22Rv1 (cell line): ENCODE measurements at regions not wholly inside any gene's neighbourhood (a gene's known extent, or its start where the extent isn't known, plus 50 kb on each side); places are given as distances from the start of the nearest gene placed in this dataset.

Source experiments
- H3K27ac ChIP-seq: fragments of 450-650 bp; 2 replicates; pipeline ENCODE4 v1.5.1; 2017
- ZFX ChIP-seq: fragments of 450-650 bp; IDR thresholded peaks from 2 replicates; pipeline ENCODE4 v1.6.1; 2017; ENCODE audit warnings: antibody characterized with exemption, borderline replicate concordance
- TF ChIP-seq, protein P1 (sequence below): fragments of 450-650 bp; IDR thresholded peaks from 2 replicates; pipeline ENCODE4 v1.5.1; 2017; ENCODE audit warnings: mild to moderate bottlenecking

DNA sequence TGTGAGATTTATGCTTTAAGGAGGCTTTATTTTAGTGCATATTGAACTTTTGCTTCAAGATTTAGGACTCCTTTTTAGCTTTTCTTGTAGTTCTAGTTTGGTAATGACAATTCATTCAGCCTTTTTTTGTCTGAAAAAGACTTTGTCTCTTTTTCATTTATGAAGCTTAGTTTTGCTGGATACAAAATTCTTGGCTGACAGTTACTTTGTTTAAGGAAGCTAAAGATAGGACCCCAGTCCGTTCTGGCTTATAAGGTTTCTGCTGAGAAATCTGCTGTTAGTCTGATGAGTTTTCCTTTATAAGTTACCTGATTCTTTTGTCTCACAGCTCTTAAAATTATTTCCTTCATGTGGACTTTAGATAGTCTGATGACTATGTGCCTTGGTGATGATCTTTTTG lies 142.8 kb upstream of the B3GAT2 start:
- H3K27ac ChIP-seq = no peak overlapping the region
- TF ChIP-seq ZFX = no peak
- TF ChIP-seq, protein P1, sequence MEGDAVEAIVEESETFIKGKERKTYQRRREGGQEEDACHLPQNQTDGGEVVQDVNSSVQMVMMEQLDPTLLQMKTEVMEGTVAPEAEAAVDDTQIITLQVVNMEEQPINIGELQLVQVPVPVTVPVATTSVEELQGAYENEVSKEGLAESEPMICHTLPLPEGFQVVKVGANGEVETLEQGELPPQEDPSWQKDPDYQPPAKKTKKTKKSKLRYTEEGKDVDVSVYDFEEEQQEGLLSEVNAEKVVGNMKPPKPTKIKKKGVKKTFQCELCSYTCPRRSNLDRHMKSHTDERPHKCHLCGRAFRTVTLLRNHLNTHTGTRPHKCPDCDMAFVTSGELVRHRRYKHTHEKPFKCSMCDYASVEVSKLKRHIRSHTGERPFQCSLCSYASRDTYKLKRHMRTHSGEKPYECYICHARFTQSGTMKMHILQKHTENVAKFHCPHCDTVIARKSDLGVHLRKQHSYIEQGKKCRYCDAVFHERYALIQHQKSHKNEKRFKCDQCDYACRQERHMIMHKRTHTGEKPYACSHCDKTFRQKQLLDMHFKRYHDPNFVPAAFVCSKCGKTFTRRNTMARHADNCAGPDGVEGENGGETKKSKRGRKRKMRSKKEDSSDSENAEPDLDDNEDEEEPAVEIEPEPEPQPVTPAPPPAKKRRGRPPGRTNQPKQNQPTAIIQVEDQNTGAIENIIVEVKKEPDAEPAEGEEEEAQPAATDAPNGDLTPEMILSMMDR = no peak

DNA sequence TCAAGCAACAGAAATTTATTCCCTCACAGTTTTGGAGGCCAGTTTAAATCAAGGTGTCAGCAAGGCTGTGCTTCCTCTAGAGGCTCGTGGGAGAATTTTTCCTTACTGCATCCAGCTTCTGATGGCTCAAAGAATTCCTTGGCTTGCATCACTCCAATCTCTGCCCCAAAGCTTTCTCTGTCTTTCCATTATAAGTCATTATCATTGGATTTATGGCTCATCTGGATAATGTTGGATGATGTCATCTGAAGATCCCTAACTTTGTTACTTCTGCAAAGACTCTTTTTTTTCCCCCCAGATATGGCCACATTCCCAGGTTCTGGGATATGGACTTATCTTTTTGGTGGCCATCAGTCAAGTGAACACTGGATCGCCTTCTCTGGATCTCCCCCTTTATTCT lies 146.3 kb upstream of the B3GAT2 start:
- TF ChIP-seq ZFX = no peak
- TF ChIP-seq, protein P1 = no peak
- no peak overlapping the region for H3K27ac ChIP-seq

DNA sequence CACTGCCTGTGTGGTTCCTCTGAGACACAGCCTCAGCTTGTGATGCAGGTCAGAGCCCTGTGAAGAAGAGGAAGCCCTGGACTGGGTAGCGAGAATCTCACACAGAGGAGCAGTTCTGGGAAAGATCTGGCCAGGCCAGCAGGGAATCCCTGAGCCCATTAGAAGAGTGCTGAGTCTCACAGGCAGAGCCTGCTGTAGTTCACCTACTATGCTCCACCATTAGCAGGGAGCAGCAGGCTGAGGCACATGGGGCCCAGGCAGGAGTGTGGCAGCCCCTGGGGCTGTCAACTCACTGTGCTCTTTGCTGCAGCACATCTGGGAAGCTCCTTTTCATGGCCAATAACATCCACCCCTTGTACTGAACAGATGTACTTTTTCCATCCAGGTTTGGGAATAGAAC lies 146.8 kb upstream of the B3GAT2 start:
- H3K27ac ChIP-seq = no peak overlapping the region
- no peak for TF ChIP-seq ZFX
- TF ChIP-seq, protein P1 = no peak

DNA sequence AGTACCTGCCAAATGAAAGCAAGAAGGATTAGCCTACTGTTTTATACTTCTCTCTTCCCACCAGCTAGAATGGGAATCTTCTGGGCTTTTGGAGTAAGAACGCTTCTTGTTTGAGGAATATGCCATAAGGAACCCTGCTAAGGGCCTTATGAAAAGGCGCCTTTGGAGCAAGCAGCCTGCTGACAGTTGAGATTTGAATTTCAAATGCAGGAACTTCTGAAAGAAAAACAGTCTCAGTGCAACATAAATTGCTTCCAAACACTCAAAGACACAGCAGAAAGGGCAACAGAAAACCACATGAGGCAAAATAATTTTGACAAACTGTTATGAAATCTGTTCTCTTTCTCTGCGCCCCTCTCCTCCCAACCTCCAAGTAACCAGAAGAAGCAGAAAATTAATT lies 149.4 kb upstream of the B3GAT2 start:
- no peak overlapping the region for H3K27ac ChIP-seq
- no peak for TF ChIP-seq ZFX
- TF ChIP-seq, protein P1 = no peak

DNA sequence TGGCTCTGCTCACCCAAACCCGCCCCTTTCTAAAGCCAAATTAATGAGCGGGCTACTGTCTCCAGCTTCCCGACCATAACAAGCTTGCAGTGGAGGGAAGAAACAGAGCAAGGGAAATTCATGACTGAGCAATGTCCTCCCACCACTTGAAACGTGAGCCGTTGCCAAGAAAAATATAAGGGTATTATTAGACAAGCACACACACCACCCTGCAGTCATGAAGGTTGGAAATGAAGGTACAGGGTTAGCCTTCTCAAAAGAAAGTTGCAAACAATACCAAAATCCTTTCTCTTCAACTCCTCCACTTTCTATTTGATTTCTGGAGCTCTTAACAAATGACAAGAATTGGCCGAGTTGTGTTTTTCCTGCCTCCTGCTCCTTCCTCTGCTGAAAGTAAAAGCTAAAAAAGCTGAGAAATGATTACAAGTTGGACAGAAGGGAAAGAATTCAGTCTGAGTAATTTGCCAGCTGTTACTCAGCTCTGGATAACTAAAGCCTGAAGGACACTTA lies 151.1 kb upstream of the B3GAT2 start:
- TF ChIP-seq ZFX = no peak
- TF ChIP-seq, protein P1 = no peak
- H3K27ac ChIP-seq = no peak overlapping the region

DNA sequence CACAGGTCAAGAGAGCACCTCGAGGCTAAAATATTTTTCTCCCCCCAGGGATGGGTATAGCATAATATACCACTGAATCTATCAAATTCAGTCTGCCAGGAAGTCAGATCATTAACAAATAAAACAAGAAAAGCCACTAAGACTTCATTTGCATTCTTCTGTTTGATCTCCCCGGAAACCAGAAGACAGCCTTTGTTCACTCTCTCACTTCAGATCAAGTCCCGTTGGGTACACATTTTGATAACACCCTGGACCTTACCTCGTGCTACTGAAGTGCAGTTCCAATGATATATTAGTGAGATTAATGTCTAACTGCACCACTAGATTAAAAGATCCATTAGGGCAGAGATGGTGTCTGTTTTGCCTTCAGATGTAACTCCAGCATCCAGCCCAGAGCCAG lies 157.7 kb upstream of the B3GAT2 start:
- H3K27ac ChIP-seq = no peak overlapping the region
- TF ChIP-seq, protein P1 = no peak
- TF ChIP-seq ZFX = no peak

DNA sequence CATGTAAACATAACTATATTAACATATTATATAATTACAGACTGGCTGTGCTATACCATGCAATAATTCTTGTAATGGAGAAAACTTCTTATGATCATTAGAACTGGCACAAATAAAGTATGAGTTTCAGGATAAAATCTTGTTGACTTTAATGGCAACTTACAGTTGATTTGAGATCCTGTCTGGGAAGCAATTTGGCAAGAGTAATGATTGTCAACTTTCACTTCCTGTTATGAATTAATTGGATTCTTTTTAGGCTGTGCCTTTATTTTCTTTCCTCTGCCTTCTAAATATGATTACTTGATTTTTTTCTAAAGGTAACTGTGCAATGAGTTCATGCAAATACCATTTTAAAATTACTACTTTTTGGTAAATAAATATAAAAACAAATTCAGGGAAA lies 158.1 kb upstream of the B3GAT2 start:
- H3K27ac ChIP-seq = no peak overlapping the region
- TF ChIP-seq, protein P1 = no peak
- TF ChIP-seq ZFX = no peak
